HG02938 (cell line): ENCODE measurements at regions not wholly inside any gene's neighbourhood (a gene's known extent, or its start where the extent isn't known, plus 50 kb on each side); places are given as distances from the start of the nearest gene placed in this dataset.

Experiments used
- ATAC-seq: cut with Tn5 transposase; IDR thresholded peaks from one replicate; pipeline ENCODE4 v1.9.1; 2021; ENCODE audit warnings: mild to moderate bottlenecking, moderate library complexity; ENCODE audit not compliant: unreplicated experiment

GRCh38 chr12:127898616-127899015 lies 368.4 kb upstream of the TMEM132C start:
- ATAC-seq = no peak

GRCh38 chr12:127899971-127900370 lies 367.0 kb upstream of the TMEM132C start:
- no peak for ATAC-seq

- ATAC-seq = no peak
Measured at GRCh38 chr12:127900386-127900785, 366.6 kb upstream of the TMEM132C start.

GRCh38 chr12:127903146-127903545 lies 363.8 kb upstream of the TMEM132C start:
- ATAC-seq = no peak

- no peak for ATAC-seq
Measured at GRCh38 chr12:127909041-127909440, 357.9 kb upstream of the TMEM132C start.

GRCh38 chr12:127911291-127911690 lies 355.7 kb upstream of the TMEM132C start:
- ATAC-seq = no peak

GRCh38 chr12:127912035-127912665 lies 354.8 kb upstream of the TMEM132C start:
- ATAC-seq = no peak

- no peak for ATAC-seq
Measured at GRCh38 chr12:127923501-127923900, 343.5 kb upstream of the TMEM132C start.

- no peak for ATAC-seq
Measured at GRCh38 chr12:127925971-127926370, 341.0 kb upstream of the TMEM132C start.

- ATAC-seq = no peak
Measured at GRCh38 chr12:127928178-127928577, 338.8 kb upstream of the TMEM132C start.

GRCh38 chr12:127928615-127929571 lies 338.1 kb upstream of the TMEM132C start:
- ATAC-seq = no peak

GRCh38 chr12:127930122-127930521 lies 336.8 kb upstream of the TMEM132C start:
- ATAC-seq = no peak

GRCh38 chr12:127934409-127934808 lies 332.6 kb upstream of the TMEM132C start:
- ATAC-seq = no peak

GRCh38 chr12:127936463-127936862 lies 330.5 kb upstream of the TMEM132C start:
- ATAC-seq = no peak

- no peak for ATAC-seq
Measured at GRCh38 chr12:127941332-127941731, 325.6 kb upstream of the TMEM132C start.

GRCh38 chr12:127942981-127943380 lies 324.0 kb upstream of the TMEM132C start:
- no peak for ATAC-seq

- no peak for ATAC-seq
Measured at GRCh38 chr12:127943481-127944210, 323.3 kb upstream of the TMEM132C start.

- no peak for ATAC-seq
Measured at GRCh38 chr12:127944211-127944899, 322.6 kb upstream of the TMEM132C start.

GRCh38 chr12:127957001-127957660 lies 309.8 kb upstream of the TMEM132C start:
- no peak for ATAC-seq

- ATAC-seq = no peak
Measured at GRCh38 chr12:127962303-127962702, 304.7 kb upstream of the TMEM132C start.
